CD14-positive monocyte (primary cell): ENCODE measurements at regions not wholly inside any gene's neighbourhood (a gene's known extent, or its start where the extent isn't known, plus 50 kb on each side); places are given as distances from the start of the nearest gene placed in this dataset.

Experiments
- DNase-seq, 3 donors: peaks; one replicate each; pipeline ENCODE4 v3.0.0-alpha.2; 2011 to 2022
- H2AFZ ChIP-seq: 2 replicates; pipeline ENCODE4 v1.6.0; 2012; ENCODE audit warnings: mild to moderate bottlenecking, low read depth, low read length, inconsistent platforms; ENCODE audit not compliant: insufficient read depth, poor library complexity, severe bottlenecking
- H3K27ac ChIP-seq, 2 donors: 1 replicate in 1 of 2; 2 replicates in 1 of 2; pipeline ENCODE4 v1.5.1; 2012 to 2013; ENCODE audit warnings: low read length in 2 of 2, control low read depth in 1 of 2, inconsistent platforms in 1 of 2, low read depth in 1 of 2, mild to moderate bottlenecking in 1 of 2
- H3K27me3 ChIP-seq, 2 donors: one replicate each; pipeline versions ENCODE4 v1.6.0 to v1.6.1; 2011 to 2013; ENCODE audit warnings: low read length in 2 of 2; ENCODE audit not compliant: control insufficient read depth in 2 of 2, insufficient read depth in 2 of 2
- H3K36me3 ChIP-seq, 2 donors: replicated peaks in 1 of 2; 1 replicate in 1 of 2; 2 replicates in 1 of 2; pipeline versions ENCODE4 v1.5.1 to v1.6.1; 2012 to 2013; ENCODE audit warnings: low read length in 2 of 2, control low read depth in 1 of 2, inconsistent platforms in 1 of 2, mild to moderate bottlenecking in 1 of 2; ENCODE audit not compliant: insufficient read depth in 2 of 2, control insufficient read depth in 1 of 2
- H3K4me1 ChIP-seq, 2 donors: 1 replicate in 1 of 2; 2 replicates in 1 of 2; pipeline versions ENCODE4 v1.5.1 to v1.6.1; 2012 to 2013; ENCODE audit warnings: low read length in 2 of 2, control low read depth in 1 of 2, inconsistent platforms in 1 of 2, mild to moderate bottlenecking in 1 of 2, moderate library complexity in 1 of 2; ENCODE audit not compliant: insufficient read depth in 2 of 2, control insufficient read depth in 1 of 2
- H3K4me2 ChIP-seq: replicated peaks from 2 replicates; pipeline ENCODE3; 2012; ENCODE audit warnings: low read length, moderate library complexity, mild to moderate bottlenecking; ENCODE audit not compliant: poor library complexity, severe bottlenecking; ENCODE audit errors: extremely low read depth
- H3K4me3 ChIP-seq, 3 experiments: fragments of 200-600 bp in 1 of 3; sonication (generic) in 1 of 3; replicated peaks in 1 of 3; 1 replicate in 2 of 3; 2 replicates in 1 of 3; pipeline ENCODE4 v1.5.1; 2011 to 2013; ENCODE audit warnings: low read length in 3 of 3, mild to moderate bottlenecking in 3 of 3, control low read depth in 2 of 3, low read depth in 2 of 3, inconsistent platforms in 1 of 3, moderate library complexity in 1 of 3
- H3K79me2 ChIP-seq: 2 replicates; pipeline ENCODE4 v1.6.0; 2012; ENCODE audit warnings: mild to moderate bottlenecking, control low read depth, inconsistent platforms, low read length, moderate library complexity; ENCODE audit not compliant: insufficient read depth
- H3K9ac ChIP-seq: 2 replicates; pipeline ENCODE4 v1.6.0; 2017; ENCODE audit warnings: low read length, mild to moderate bottlenecking; ENCODE audit not compliant: insufficient read depth, poor library complexity, severe bottlenecking
- H3K9me3 ChIP-seq, 2 donors: replicated peaks in 1 of 2; 1 replicate in 1 of 2; 2 replicates in 1 of 2; pipeline versions ENCODE4 v1.5.1 to v1.6.1; 2012 to 2013; ENCODE audit warnings: low read length in 2 of 2, control low read depth in 1 of 2; ENCODE audit not compliant: control insufficient read depth in 1 of 2, insufficient read depth in 1 of 2
- H4K20me1 ChIP-seq: 2 replicates; pipeline ENCODE4 v1.6.0; 2012; ENCODE audit warnings: mild to moderate bottlenecking, low read length, control low read depth, moderate library complexity; ENCODE audit not compliant: insufficient read depth
- H3K27ac Mint-ChIP-seq, 7 donors: one replicate each; pipeline ENCODE4 v1.8.0; 2020; ENCODE audit warnings: mild to moderate bottlenecking in 7 of 7, mixed read lengths in 7 of 7, moderate library complexity in 6 of 7, inconsistent platforms in 2 of 7
- H3K27me3 Mint-ChIP-seq, 3 donors: one replicate each; pipeline ENCODE4 v1.8.0; 2021 to 2022; ENCODE audit warnings: low read depth in 3 of 3, mild to moderate bottlenecking in 3 of 3, mixed read lengths in 3 of 3, moderate library complexity in 3 of 3, inconsistent platforms in 1 of 3
- H3K36me3 Mint-ChIP-seq, 2 donors: one replicate each; pipeline ENCODE4 v1.8.0; 2020; ENCODE audit warnings: mixed read lengths in 2 of 2, inconsistent platforms in 1 of 2, mild to moderate bottlenecking in 1 of 2
- H3K4me1 Mint-ChIP-seq: one replicate; pipeline ENCODE4 v1.8.0; 2020; ENCODE audit warnings: mild to moderate bottlenecking, mixed read lengths
- H3K4me3 Mint-ChIP-seq, 2 donors: one replicate each; pipeline ENCODE4 v1.8.0; 2020; ENCODE audit warnings: mild to moderate bottlenecking in 2 of 2, mixed read lengths in 2 of 2, moderate library complexity in 1 of 2
- H3K9me3 Mint-ChIP-seq, 7 donors: one replicate each; pipeline ENCODE4 v1.8.0; 2020 to 2022; ENCODE audit warnings: mixed read lengths in 7 of 7, mild to moderate bottlenecking in 6 of 7, moderate library complexity in 6 of 7, inconsistent platforms in 2 of 7
- CTCF ChIP-seq: fragments of 200-600 bp; IDR thresholded peaks from one replicate; pipeline ENCODE4 v1.8.0; 2022; ENCODE audit warnings: antibody characterized with exemption, mild to moderate bottlenecking
- WGBS: methylation state at CpG from one replicate; pipeline ENCODE4 v1.1.5; 2013; ENCODE audit warnings: missing lambda C conversion rate; ENCODE audit not compliant: insufficient coverage; 5-methylcytosine and 5-hydroxymethylcytosine counted together
- intact Hi-C, 2 donors: fragments of 100-400 bp; cut with micrococcal nuclease; formaldehyde crosslinking; loops; one replicate each; pipeline versions ENCODE4 v1.15.0 to v1.15.1; 2023

- H3K27ac ChIP-seq: no peak overlapping the region
- H3K4me3 Mint-ChIP-seq: peak overlapping the region in 1 of 2 donors; percentile 11
- intact Hi-C loops: no loop called here
Observed at GRCh38 chrX:39894683-39895082, 203.1 kb downstream of the BCOR start.

GRCh38 chrX:39895218-39896110, 202.3 kb downstream of the BCOR start:
- TF ChIP-seq CTCF: no peak
- Mint-ChIP-seq H3K4me3 (no peak overlapping the region), H3K27ac (peak overlapping the region in 1 of 7 donors; percentile 21), H3K36me3 (no peaks in the 10 kb centered on the region), H3K4me1 (peaks cover 34% of the 10 kb centered on the region), H3K27me3 (peaks cover 0 to 3% (median 2%) of the 10 kb centered on the region in 3 donors), H3K9me3 (peaks cover 0 to 3% (median 0%) of the 10 kb centered on the region in 7 donors)
- Histone ChIP-seq H3K27me3 (no peaks in the 10 kb centered on the region), H3K4me2 (no peak overlapping the region), H3K9me3 (no peaks in the 10 kb centered on the region), H3K9ac (no peak overlapping the region), H3K36me3 (no peaks in the 10 kb centered on the region), H4K20me1 (no peaks in the 10 kb centered on the region), H3K27ac (no peak overlapping the region), H2AFZ (no peak overlapping the region), H3K79me2 (no peaks in the 10 kb centered on the region), H3K4me1 (peaks cover 20 to 36% of the 10 kb centered on the region in 2 donors), H3K4me3 (no peak overlapping the region)
- 78% methylated on average over 7 of the region's 18 CpGs for WGBS
- intact Hi-C loops: no loop called here
- no peak for DNase-seq

More at GRCh38 chrX:39894683-39895082, 203.1 kb downstream of the BCOR start:
- peaks cover 0 to 3% (median 1%) of the 10 kb centered on the region in 3 donors for H3K27me3 Mint-ChIP-seq
- peaks cover 20 to 36% of the 10 kb centered on the region in 2 donors for H3K4me1 ChIP-seq
- H3K9me3 ChIP-seq: no peaks in the 10 kb centered on the region
- H3K4me3 ChIP-seq: no peak overlapping the region
- H3K9me3 Mint-ChIP-seq: peaks cover 0 to 3% (median 0%) of the 10 kb centered on the region in 7 donors
- no peak overlapping the region for H3K4me2 ChIP-seq
- no CpG with 5 or more reads among the region's 4 CpGs for WGBS
- H4K20me1 ChIP-seq: no peaks in the 10 kb centered on the region
- no peaks in the 10 kb centered on the region for H3K36me3 ChIP-seq
- no peaks in the 10 kb centered on the region for H3K36me3 Mint-ChIP-seq
- peaks cover 34% of the 10 kb centered on the region for H3K4me1 Mint-ChIP-seq
- no peak overlapping the region for H2AFZ ChIP-seq
- H3K9ac ChIP-seq: no peak overlapping the region
- no peaks in the 10 kb centered on the region for H3K79me2 ChIP-seq
- no peak overlapping the region for H3K27ac Mint-ChIP-seq
- no peaks in the 10 kb centered on the region for H3K27me3 ChIP-seq
- TF ChIP-seq CTCF: no peak
- DNase-seq: no peak
